ENCODE measurements at regions not wholly inside any gene's neighbourhood (a gene's known extent, or its start where the extent isn't known, plus 50 kb on each side); places are given as distances from the start of the nearest gene placed in this dataset.

- Histone ChIP-seq H3K79me2 (ENCODE audit: low read depth) (no peaks in the 10 kb centered on the region), H3F3A (ENCODE audit: low read depth) (no peaks in the 10 kb centered on the region), H3K27ac (no peak overlapping the region), H3K27me3 (no peaks in the 10 kb centered on the region), H3K4me2 (no peak overlapping the region), H3K36me3 (no peaks in the 10 kb centered on the region), H2AFZ (replicated peaks) (peak overlapping the region; percentile 59), H3K4me3 (no peak overlapping the region), H4K20me1 (ENCODE audit: low read depth) (no peaks in the 10 kb centered on the region), H3K9me3 (ENCODE audit: low read depth) (no peaks in the 10 kb centered on the region), H3K9ac (no peak overlapping the region), H3K4me1 (peaks cover 3% of the 10 kb centered on the region)
- Mint-ChIP-seq H3K4me1 (peaks cover 7% of the 10 kb centered on the region), H3K27ac (no peak overlapping the region), H3K36me3 (no peaks in the 10 kb centered on the region), H3K9me3 (peaks cover 3% of the 10 kb centered on the region), H3K4me3 (no peak overlapping the region), H3K27me3 (ENCODE audit: insufficient read depth, low read depth) (peaks cover 6% of the 10 kb centered on the region)
- TF ChIP-seq EZH2 (IDR thresholded peaks at IDR 0.05) (no peak), EZH2phosphoT487 (IDR thresholded peaks at IDR 0.05) (no peak), CTCF (IDR thresholded peaks at IDR 0.05) (no peak)
- DNase-seq (ENCODE audit: low spot score): no peak
These were observed 204.2 kb upstream of the SESN3 start for GRCh38 chr11:95435192-95435591.

- Mint-ChIP-seq H3K4me3 (no peak overlapping the region), H3K9me3 (peaks cover 3% of the 10 kb centered on the region), H3K27ac (no peak overlapping the region), H3K36me3 (no peaks in the 10 kb centered on the region), H3K27me3 (ENCODE audit: insufficient read depth, low read depth) (peaks cover 6% of the 10 kb centered on the region), H3K4me1 (peaks cover 7% of the 10 kb centered on the region)
- DNase-seq (ENCODE audit: low spot score): no peak
- H4K20me1 ChIP-seq (ENCODE audit: low read depth): no peaks in the 10 kb centered on the region
- no peak overlapping the region for H3K9ac ChIP-seq
- H3K4me3 ChIP-seq: no peak overlapping the region
- no peaks in the 10 kb centered on the region for H3K27me3 ChIP-seq
- H2AFZ ChIP-seq (replicated peaks): no peak overlapping the region
- no peaks in the 10 kb centered on the region for H3K36me3 ChIP-seq
- no peaks in the 10 kb centered on the region for H3F3A ChIP-seq (ENCODE audit: low read depth)
- no peak overlapping the region for H3K27ac ChIP-seq
- H3K4me1 ChIP-seq: peaks cover 3% of the 10 kb centered on the region
- TF ChIP-seq CTCF (IDR thresholded peaks at IDR 0.05) (no peak), EZH2 (IDR thresholded peaks at IDR 0.05) (no peak), EZH2phosphoT487 (IDR thresholded peaks at IDR 0.05) (no peak)
- no peak overlapping the region for H3K4me2 ChIP-seq
- no peaks in the 10 kb centered on the region for H3K9me3 ChIP-seq (ENCODE audit: low read depth)
- no peaks in the 10 kb centered on the region for H3K79me2 ChIP-seq (ENCODE audit: low read depth)
These were observed 203.6 kb upstream of the SESN3 start for GRCh38 chr11:95434489-95435057.

GRCh38 chr11:95434009-95434408 lies 203.0 kb upstream of the SESN3 start:
- no peak overlapping the region for H3K9ac ChIP-seq
- H3K4me1 ChIP-seq: peaks cover 3% of the 10 kb centered on the region
- H2AFZ ChIP-seq (replicated peaks): no peak overlapping the region
- no peaks in the 10 kb centered on the region for H3K79me2 ChIP-seq (ENCODE audit: low read depth)
- Mint-ChIP-seq H3K4me3 (no peak overlapping the region), H3K4me1 (peaks cover 7% of the 10 kb centered on the region), H3K36me3 (no peaks in the 10 kb centered on the region), H3K27ac (no peak overlapping the region), H3K27me3 (ENCODE audit: insufficient read depth, low read depth) (peaks cover 6% of the 10 kb centered on the region), H3K9me3 (peaks cover 3% of the 10 kb centered on the region)
- no peaks in the 10 kb centered on the region for H3K9me3 ChIP-seq (ENCODE audit: low read depth)
- DNase-seq (ENCODE audit: low spot score): no peak
- no peaks in the 10 kb centered on the region for H4K20me1 ChIP-seq (ENCODE audit: low read depth)
- H3K4me3 ChIP-seq: no peak overlapping the region
- H3K27me3 ChIP-seq: no peaks in the 10 kb centered on the region
- no peak overlapping the region for H3K4me2 ChIP-seq
- TF ChIP-seq CTCF (IDR thresholded peaks at IDR 0.05) (no peak), EZH2 (IDR thresholded peaks at IDR 0.05) (no peak), EZH2phosphoT487 (IDR thresholded peaks at IDR 0.05) (no peak)
- H3K36me3 ChIP-seq: no peaks in the 10 kb centered on the region
- H3F3A ChIP-seq (ENCODE audit: low read depth): no peaks in the 10 kb centered on the region
- H3K27ac ChIP-seq: no peak overlapping the region
